Urinary bladder (tissue), 3 donors: ENCODE measurements at regions not wholly inside any gene's neighbourhood (a gene's known extent, or its start where the extent isn't known, plus 50 kb on each side); places are given as distances from the start of the nearest gene placed in this dataset.
A peak's percentile ranks its signal among the peaks of the same experiment; 100 is the strongest.

Source experiments
- DNase-seq: peaks from one replicate; pipeline ENCODE4 v3.0.0-alpha.2; 2015; ENCODE audit errors: extremely low spot score
- H3K27ac ChIP-seq: one replicate; pipeline ENCODE4 v1.5.1; 2013; ENCODE audit warnings: low read depth, mild to moderate bottlenecking, moderate library complexity
- H3K36me3 ChIP-seq: one replicate; pipeline ENCODE4 v1.6.1; 2013; ENCODE audit warnings: mild to moderate bottlenecking, moderate library complexity; ENCODE audit not compliant: insufficient read depth
- H3K4me1 ChIP-seq: one replicate; pipeline ENCODE4 v1.6.1; 2013; ENCODE audit warnings: mild to moderate bottlenecking, moderate library complexity; ENCODE audit not compliant: insufficient read depth
- H3K4me3 ChIP-seq: one replicate; pipeline ENCODE4 v1.5.1; 2013; ENCODE audit warnings: low read depth, low read length
- WGBS: extraction: QIAGEN DNeasy Blood & Tissue Kit; methylation state at CpG from one replicate; pipeline ENCODE4 v1.1.7; 2013; 5-methylcytosine and 5-hydroxymethylcytosine counted together
- donor health status: healthy with polysubstance abuse.
- donor health status: healthy.

DNA sequence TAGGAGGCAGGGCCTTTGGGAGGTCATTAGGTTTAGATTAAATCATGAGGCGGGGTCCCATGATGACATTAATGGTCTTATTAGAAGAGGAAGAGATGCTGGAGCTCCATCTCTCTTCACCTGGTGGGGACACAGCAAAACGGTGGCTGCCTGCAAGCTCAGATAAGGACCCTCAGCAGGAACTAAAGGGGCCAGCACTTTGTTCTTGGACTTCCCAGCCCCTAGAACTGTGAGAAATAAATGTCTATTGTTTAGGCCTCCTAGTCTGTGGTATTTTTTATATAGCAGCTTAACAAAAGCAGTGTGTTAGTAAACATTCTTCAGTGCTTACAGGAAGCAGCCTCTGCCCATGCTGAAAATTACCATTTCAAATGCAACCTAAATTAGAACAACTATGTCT is 157.6 kb downstream of the FOXA2 start:
- H3K4me1 ChIP-seq, result no peaks in the 10 kb centered on the region
- H3K36me3 ChIP-seq, result no peaks in the 10 kb centered on the region
- no peak for DNase-seq
- no peak overlapping the region for H3K4me3 ChIP-seq
- 88% methylated on average over 2 of the region's 2 CpGs for WGBS
- H3K27ac ChIP-seq, result no peak overlapping the region

DNA sequence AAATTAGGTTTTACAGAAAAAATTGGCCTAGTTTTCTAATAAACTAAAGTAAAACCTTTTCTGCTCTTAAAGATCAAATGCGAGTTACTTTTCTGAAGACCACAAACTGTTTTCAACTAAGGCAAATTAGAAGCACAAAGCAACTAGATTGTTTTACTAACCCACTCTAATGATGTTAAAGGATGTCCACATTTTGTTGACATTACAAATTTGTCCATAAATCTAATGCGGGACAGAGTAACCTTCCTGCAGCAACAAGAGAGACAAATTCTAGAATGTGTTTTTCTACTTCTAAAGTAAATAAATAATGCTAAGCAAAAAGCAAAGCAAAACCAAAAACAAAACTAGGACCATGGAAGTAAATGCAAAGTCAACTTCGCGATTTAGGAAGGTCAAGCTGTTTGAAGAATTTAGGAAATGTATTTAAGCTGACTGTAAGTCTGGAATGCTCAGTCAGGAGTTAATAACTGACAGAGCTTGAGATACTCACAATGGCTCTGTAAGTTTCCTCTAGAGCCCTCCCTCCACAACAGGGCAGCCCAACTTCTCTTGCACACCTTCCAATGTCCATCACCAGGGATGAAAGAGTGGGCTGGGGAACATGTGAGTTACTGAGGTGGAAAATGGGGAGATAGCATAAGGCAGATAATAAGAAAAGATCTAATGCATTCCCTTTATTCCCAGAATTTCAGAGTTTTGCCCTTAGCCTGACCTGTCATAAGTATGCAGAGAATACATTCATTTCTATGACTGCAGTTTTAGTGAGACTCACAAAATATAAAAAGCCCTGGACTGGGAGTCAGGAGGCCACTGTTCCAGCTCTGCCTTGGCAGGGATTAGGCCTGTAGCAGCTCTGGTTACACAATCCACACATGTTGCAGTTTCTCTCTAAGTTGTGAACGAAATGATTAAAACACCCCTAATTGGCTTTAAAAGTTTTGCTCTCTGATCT is 158.8 kb downstream of the FOXA2 start:
- Histone ChIP-seq H3K4me3 (no peak overlapping the region), H3K36me3 (no peaks in the 10 kb centered on the region), H3K27ac (no peak overlapping the region), H3K4me1 (no peaks in the 10 kb centered on the region)
- WGBS, result 68% methylated on average over 5 of the region's 5 CpGs
- DNase-seq, result no peak

DNA sequence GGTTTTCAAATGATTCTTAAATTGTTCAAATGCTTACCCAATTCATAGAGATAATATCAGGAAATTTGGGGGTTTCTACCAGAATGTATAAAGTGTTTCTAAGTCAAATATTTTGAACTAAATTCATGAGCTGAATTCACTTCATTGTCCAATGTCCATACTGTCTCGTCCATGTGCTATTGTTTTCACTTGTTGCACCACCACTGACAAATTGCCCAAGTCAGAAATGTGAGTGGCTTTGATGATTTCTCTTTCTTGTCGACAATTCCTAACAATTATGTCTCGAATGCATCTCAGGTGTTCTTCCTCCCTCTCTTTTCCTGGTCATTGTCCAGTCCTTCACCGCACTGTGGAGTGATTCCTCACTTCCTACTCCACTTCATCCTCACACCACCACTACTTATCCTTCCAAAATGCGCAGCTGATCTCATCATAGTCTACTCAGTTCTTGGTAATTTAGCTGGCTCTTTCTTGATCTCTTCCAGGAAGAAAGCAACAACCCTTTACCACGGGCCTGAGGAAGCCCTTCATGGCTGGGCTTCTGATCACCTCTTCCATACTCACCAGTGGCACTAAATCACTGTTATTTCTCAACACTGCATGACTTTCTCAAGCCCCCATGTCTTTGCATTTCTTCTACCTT is 161.1 kb downstream of the FOXA2 start:
- Histone ChIP-seq H3K4me1 (no peaks in the 10 kb centered on the region), H3K4me3 (no peak overlapping the region), H3K27ac (no peak overlapping the region), H3K36me3 (no peaks in the 10 kb centered on the region)
- no peak for DNase-seq
- 83% methylated on average over 6 of the region's 6 CpGs for WGBS

DNA sequence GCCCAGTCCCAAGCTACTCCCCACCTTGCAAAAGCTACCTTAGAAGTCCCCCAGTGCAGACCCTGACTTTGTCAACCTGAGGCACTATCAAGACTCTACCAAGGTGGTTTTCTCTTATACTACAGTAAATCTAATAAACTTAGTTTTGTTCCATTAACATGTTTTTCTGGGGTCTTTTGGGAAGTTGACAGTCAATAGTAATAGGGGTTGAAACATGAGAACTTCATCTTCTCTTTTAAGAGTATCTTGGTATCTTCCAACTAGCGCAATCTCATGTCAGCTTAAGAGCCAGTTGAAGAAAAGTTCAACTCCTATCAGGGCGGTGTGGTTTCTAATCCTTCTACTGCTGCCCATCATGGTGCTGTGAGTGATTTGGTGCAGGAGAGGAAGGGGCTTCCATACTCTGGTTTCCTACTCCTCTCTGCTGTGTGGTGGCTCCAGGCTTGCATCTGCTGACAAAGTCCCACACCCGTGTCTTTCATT is 164.2 kb downstream of the FOXA2 start:
- H3K27ac ChIP-seq, result no peak overlapping the region
- no peaks in the 10 kb centered on the region for H3K36me3 ChIP-seq
- no peak for DNase-seq
- no peaks in the 10 kb centered on the region for H3K4me1 ChIP-seq
- H3K4me3 ChIP-seq, result no peak overlapping the region
- WGBS, result 91% methylated on average over 3 of the region's 3 CpGs

DNA sequence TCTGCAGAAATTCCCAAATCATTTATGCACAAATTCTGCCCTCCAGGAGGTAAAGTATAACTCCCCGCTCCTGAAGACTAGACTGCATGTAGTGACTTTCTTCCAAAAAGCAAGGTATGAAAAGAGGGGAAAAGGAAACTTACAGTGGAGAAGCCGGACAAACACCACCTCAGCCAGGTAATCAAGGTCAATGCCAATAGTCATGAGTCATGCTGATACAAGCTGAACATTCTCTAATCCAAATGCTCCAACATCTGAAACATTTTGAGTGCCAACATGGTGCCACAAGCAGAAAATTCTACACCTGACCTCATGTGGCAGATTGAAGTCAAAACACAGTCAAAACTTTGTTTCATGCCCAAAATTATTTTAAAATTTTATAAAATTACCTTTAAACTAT is 165.6 kb downstream of the FOXA2 start:
- no peak for DNase-seq
- Histone ChIP-seq H3K4me1 (no peaks in the 10 kb centered on the region), H3K4me3 (no peak overlapping the region), H3K36me3 (no peaks in the 10 kb centered on the region), H3K27ac (no peak overlapping the region)
- WGBS, result 92% methylated on average over 2 of the region's 2 CpGs

DNA sequence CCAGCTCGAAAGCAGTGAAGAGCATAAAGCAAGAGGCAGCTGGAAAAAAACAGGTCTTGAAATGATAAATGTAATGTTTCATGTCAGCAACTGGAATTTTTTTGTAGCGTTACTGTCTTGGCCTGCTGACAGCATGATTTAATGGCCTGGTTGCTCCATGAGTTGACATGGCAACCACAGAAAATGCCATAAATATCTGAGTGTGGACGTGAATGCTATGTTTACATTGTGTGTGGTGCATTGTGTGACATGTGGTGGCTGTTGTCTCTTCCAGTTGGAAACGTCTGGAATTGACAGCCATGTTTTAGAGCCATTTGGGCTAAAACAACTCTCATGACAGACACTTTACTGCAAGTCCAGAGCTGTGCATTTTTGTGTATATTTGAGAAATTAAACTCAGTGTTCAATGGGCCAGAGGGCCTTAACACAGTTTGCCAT is 170.0 kb downstream of the FOXA2 start:
- peak; percentile 5 for DNase-seq
- Histone ChIP-seq H3K4me3 (no peak overlapping the region), H3K4me1 (no peaks in the 10 kb centered on the region), H3K36me3 (no peaks in the 10 kb centered on the region), H3K27ac (no peak overlapping the region)
- 13% methylated on average over 4 of the region's 4 CpGs for WGBS

DNA sequence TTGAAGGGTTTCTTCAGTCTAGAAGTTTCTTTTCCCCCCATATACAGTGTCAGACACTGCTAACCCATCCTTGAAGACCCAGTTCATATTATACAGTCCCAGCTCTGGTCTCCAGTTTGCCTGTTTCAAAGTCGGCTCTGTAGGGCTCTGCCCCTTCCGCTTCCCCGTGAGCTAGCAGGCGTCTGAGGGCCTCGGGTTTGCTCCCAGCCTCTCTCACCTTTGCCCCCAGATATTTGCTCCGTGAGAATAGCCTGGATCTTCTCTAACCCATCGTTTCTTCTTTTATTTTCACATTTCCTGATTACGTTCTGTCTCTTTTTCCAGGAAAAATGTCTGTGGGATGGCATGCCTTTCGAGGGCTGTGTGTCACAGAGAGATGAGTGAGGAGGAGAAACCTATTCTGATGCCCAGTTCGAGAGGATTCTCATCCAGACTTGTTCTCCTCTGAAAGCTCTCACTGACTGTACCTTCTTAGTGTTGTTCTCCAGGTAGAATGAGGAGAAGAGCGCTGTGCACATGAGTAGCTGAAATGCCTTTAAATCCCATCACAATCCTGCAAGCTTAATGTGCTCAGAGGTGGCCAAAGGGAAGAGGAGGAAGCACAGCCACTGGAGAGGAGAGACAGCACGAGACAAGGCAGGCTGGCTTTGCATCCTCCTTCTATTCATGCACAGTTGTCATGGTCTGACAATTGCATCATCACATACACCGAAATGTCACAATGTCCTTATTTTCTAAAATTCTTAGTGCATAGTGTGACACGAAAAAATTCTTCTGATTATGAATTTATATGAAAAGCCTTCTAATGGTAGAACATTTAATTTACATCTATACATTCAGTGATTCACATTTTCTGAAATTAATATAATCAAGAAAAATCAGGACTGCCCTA is 171.1 kb downstream of the FOXA2 start:
- H3K4me1 ChIP-seq, result no peaks in the 10 kb centered on the region
- no peak overlapping the region for H3K27ac ChIP-seq
- no peak for DNase-seq
- H3K4me3 ChIP-seq, result no peak overlapping the region
- 78% methylated on average over 14 of the region's 14 CpGs for WGBS
- H3K36me3 ChIP-seq, result no peaks in the 10 kb centered on the region

DNA sequence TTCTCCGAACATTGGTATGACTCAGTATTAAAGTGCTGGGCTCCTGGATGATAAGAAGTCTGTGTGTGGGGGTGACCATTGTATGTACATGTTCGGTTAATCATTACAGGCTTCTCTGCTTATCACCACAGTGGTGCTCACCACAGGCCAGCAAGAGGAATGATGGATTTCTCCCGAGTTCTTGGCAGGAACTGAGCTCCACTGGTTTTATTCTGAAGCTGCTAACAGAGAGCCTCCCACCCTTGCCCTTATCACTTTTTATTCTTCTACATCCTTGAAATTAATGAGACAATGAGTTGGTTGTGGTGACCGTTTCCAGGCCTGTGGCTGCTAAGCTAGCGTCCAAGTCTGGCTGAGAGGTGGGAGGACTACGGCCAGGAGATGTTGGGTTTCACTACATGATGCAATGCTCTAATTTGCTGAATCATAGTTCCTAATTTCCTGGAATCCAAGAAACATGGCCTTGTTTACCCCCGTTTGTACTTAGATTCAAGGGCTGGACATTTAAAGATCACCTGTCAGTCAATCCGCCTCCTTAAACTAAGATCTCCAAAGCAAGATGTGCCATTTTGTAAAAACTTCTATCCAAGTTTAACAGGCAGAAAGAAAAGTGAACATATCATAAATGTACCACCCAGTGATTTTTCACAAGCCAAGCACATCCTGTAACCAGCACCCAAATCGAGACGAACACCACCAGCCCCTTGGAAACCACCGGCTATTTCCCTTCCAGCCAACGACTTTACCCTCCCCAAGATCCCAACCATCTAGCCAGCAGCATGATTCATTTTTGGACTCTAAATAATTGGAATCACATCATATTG is 172.5 kb downstream of the FOXA2 start:
- no peak overlapping the region for H3K27ac ChIP-seq
- no peaks in the 10 kb centered on the region for H3K36me3 ChIP-seq
- no peaks in the 10 kb centered on the region for H3K4me1 ChIP-seq
- DNase-seq, result no peak
- WGBS, result 68% methylated on average over 12 of the region's 12 CpGs
- H3K4me3 ChIP-seq, result no peak overlapping the region

DNA sequence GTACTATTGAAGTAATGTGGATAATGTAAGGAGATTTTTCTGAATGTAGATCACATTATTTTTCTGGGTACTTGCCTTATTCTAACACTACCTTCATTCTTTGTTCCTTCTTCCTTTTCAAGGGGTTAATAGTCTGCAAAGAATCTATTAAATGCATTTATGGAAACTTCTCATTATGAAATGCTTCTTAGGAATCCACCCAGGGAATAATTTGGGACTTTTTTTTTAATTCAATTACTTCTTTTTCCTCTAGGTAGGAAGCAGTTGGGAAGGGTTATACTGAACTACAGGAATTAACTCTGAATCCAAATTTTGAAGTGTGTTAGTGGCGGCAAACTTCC is 173.1 kb downstream of the FOXA2 start:
- no peak overlapping the region for H3K4me3 ChIP-seq
- 82% methylated on average over 1 of the region's 1 CpG for WGBS
- no peak overlapping the region for H3K27ac ChIP-seq
- H3K4me1 ChIP-seq, result no peaks in the 10 kb centered on the region
- no peak for DNase-seq
- H3K36me3 ChIP-seq, result no peaks in the 10 kb centered on the region

DNA sequence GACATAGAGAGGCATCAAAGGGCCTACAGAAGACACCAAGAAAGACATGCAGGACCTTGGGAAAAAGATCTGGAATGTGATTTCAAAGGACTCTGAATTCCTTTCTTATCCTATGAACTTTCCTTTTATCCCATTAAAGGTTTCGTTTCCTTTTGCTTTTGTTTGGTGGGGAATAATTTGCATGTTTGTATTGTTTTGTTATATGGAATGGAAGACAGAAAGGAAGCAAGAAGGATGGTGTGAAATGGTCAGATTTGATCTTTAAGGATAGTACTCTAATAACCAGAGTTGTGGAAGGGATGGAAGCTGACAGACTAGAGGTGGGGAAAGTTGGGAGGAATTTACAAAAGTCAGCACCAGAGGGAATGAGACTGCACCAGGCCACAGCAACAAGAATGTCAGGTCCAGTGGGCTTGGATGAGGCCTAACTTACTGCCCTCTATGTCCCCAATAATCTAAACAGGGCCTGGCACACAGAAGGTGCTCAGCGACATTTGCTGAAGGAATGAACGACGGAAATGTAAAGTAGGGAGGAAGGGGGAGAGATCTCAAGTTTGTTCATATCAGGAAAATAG is 173.7 kb downstream of the FOXA2 start:
- Histone ChIP-seq H3K4me3 (no peak overlapping the region), H3K4me1 (no peaks in the 10 kb centered on the region), H3K36me3 (no peaks in the 10 kb centered on the region), H3K27ac (no peak overlapping the region)
- 84% methylated on average over 4 of the region's 4 CpGs for WGBS
- no peak for DNase-seq

DNA sequence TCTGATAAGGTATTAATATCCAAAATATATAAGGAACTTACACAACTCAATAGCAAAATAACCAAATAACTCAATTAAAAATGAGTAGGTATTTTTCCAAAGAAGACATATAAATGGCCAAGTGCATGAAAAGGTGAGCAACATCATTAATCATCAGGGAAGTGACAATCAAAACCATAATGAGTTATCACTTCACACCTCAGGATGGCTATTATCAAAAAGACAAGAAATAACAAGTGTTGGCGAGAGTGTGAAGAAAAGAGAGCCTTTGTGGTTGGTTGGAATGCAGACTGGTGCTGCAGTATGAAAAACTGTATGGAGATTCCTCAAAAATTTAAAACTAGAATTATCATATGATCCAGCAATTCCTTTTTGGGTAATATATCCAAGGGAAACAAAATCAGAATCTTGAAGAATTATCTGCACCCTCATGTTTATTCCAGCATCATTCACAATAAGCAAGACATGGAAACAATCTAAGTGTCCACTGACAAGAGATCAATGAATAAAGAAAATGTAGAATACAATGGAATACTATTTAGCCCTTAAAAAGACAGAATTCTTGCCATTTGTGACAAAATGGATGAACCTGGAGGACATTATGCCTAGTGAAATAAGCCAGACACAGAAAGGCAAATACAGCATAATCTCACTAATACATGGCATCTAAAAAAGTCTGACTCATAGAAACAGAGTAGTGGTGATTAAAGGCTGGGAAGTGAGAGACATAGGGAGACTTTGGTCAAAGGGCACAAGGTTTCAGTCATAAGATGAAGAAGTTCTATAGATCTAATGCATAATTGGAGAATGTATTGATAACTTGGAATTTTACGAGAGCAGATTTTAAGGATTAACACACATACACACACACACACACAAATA is 175.6 kb downstream of the FOXA2 start:
- Histone ChIP-seq H3K4me1 (no peaks in the 10 kb centered on the region), H3K4me3 (no peak overlapping the region), H3K36me3 (no peaks in the 10 kb centered on the region), H3K27ac (no peak overlapping the region)
- DNase-seq, result no peak
- WGBS, result 95% methylated on average over 2 of the region's 2 CpGs
